ENCODE measurements at regions not wholly inside any gene's neighbourhood (a gene's known extent, or its start where the extent isn't known, plus 50 kb on each side); places are given as distances from the start of the nearest gene placed in this dataset.

DNA sequence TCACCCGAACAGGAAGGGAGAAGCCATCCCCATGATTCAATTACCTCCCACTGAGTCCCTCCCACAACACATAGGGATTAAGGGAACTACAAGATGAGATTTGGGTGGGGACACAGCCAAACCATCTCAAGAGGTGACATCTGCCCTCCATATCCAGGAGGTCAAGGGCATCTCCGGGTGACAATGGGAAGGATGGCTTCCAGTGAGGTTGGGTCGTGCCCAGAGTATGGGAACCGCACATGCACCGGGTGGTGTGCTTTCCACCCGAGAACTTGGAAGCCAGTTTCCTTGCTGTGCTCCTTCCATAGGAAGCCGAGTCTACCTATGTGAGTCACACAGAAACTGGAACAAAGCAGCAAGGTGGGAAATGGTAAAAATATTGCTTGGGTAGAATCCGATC is 216.9 kb upstream of the SALL3 start:
- Histone ChIP-seq H3K9me3 (ENCODE audit: insufficient read depth, low read length) (peaks cover 11% of the 10 kb centered on the region), H3K27me3 (ENCODE audit: low read depth, low read length) (no peaks in the 10 kb centered on the region), H3K79me2 (ENCODE audit: low read length) (no peaks in the 10 kb centered on the region), H3K27ac (ENCODE audit: low read length) (no peak overlapping the region), H3K9ac (ENCODE audit: low read length) (no peak overlapping the region), H3K4me1 (ENCODE audit: low read length) (no peaks in the 10 kb centered on the region), H3K4me2 (ENCODE audit: low read length) (no peak overlapping the region), H4K20me1 (ENCODE audit: insufficient read depth, low read length) (no peaks in the 10 kb centered on the region), H2AFZ (ENCODE audit: low read depth, low read length) (no peak overlapping the region), H3K36me3 (replicated peaks; ENCODE audit: low read depth, low read length) (no peaks in the 10 kb centered on the region), H3K4me3 (ENCODE audit: low read length) (no peak overlapping the region)
- TF ChIP-seq CTCF (IDR thresholded peaks at IDR 0.05; ENCODE audit: low read depth, low read length) (no peak), EZH2phosphoT487 (IDR thresholded peaks at IDR 0.05; ENCODE audit: low read depth) (no peak)

- H3K9me3 ChIP-seq (ENCODE audit: insufficient read depth, low read length): peaks cover 11% of the 10 kb centered on the region
- no peaks in the 10 kb centered on the region for H3K36me3 ChIP-seq (replicated peaks; ENCODE audit: low read depth, low read length)
- H3K27me3 ChIP-seq (ENCODE audit: low read depth, low read length): no peaks in the 10 kb centered on the region
- no peak overlapping the region for H3K4me2 ChIP-seq (ENCODE audit: low read length)
- TF ChIP-seq EZH2phosphoT487 (IDR thresholded peaks at IDR 0.05; ENCODE audit: low read depth): no peak
- no peak for TF ChIP-seq CTCF (IDR thresholded peaks at IDR 0.05; ENCODE audit: low read depth, low read length)
- no peak overlapping the region for H3K9ac ChIP-seq (ENCODE audit: low read length)
- H3K4me1 ChIP-seq (ENCODE audit: low read length): no peaks in the 10 kb centered on the region
- no peak overlapping the region for H3K4me3 ChIP-seq (ENCODE audit: low read length)
- no peak overlapping the region for H3K27ac ChIP-seq (ENCODE audit: low read length)
- no peaks in the 10 kb centered on the region for H3K79me2 ChIP-seq (ENCODE audit: low read length)
- no peak overlapping the region for H2AFZ ChIP-seq (ENCODE audit: low read depth, low read length)
- no peaks in the 10 kb centered on the region for H4K20me1 ChIP-seq (ENCODE audit: insufficient read depth, low read length)
Measured at GRCh38 chr18:78764544-78764943, 215.1 kb upstream of the SALL3 start.

GRCh38 chr18:78765142-78765541 is 214.5 kb upstream of the SALL3 start:
- no peaks in the 10 kb centered on the region for H4K20me1 ChIP-seq (ENCODE audit: insufficient read depth, low read length)
- TF ChIP-seq EZH2phosphoT487 (IDR thresholded peaks at IDR 0.05; ENCODE audit: low read depth) (no peak), CTCF (IDR thresholded peaks at IDR 0.05; ENCODE audit: low read depth, low read length) (no peak)
- no peak overlapping the region for H3K9ac ChIP-seq (ENCODE audit: low read length)
- H3K36me3 ChIP-seq (replicated peaks; ENCODE audit: low read depth, low read length): no peaks in the 10 kb centered on the region
- H3K27me3 ChIP-seq (ENCODE audit: low read depth, low read length): no peaks in the 10 kb centered on the region
- H3K4me1 ChIP-seq (ENCODE audit: low read length): no peaks in the 10 kb centered on the region
- no peak overlapping the region for H3K4me3 ChIP-seq (ENCODE audit: low read length)
- no peak overlapping the region for H2AFZ ChIP-seq (ENCODE audit: low read depth, low read length)
- no peaks in the 10 kb centered on the region for H3K79me2 ChIP-seq (ENCODE audit: low read length)
- no peak overlapping the region for H3K4me2 ChIP-seq (ENCODE audit: low read length)
- peaks cover 11% of the 10 kb centered on the region for H3K9me3 ChIP-seq (ENCODE audit: insufficient read depth, low read length)
- no peak overlapping the region for H3K27ac ChIP-seq (ENCODE audit: low read length)

DNA sequence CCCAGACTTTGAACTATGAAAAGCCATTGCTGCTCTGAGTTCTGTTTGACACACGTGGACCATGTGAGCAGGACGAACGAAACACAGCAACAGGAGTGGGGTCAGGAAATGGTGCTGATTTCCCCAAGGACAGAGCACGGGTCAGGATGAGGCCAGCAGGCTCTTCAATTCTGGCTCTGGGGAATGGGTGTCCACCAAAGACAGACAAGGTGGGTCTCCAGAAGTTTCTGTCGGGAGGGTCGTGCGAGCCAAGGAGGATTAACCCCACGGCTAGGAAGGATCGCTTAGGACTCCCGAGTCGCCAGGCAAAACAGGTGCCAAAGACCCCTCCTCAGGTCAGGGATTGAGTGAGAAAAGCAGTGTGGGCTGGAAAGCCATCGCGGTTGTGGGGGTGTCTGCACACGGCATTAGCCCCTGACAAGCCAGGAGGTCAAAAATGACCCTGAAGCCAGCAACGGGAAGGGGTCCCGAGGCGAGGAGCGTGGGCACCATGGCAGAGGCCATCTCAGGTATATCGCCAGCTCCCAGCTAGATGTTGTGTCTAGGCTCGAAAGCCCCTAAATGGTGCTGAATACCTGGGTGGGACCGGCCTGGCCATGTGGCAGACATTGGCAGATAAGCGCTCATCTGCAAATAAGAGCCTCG is 213.9 kb upstream of the SALL3 start:
- H2AFZ ChIP-seq (ENCODE audit: low read depth, low read length): no peak overlapping the region

More for the DNA sequence above, 213.9 kb upstream of the SALL3 start:
- Histone ChIP-seq H3K79me2 (ENCODE audit: low read length) (no peaks in the 10 kb centered on the region), H3K4me1 (ENCODE audit: low read length) (no peaks in the 10 kb centered on the region), H3K4me2 (ENCODE audit: low read length) (no peak overlapping the region), H3K9me3 (ENCODE audit: insufficient read depth, low read length) (peaks cover 11% of the 10 kb centered on the region), H3K36me3 (replicated peaks; ENCODE audit: low read depth, low read length) (no peaks in the 10 kb centered on the region), H3K27me3 (ENCODE audit: low read depth, low read length) (no peaks in the 10 kb centered on the region), H4K20me1 (ENCODE audit: insufficient read depth, low read length) (no peaks in the 10 kb centered on the region), H3K9ac (ENCODE audit: low read length) (no peak overlapping the region), H3K27ac (ENCODE audit: low read length) (no peak overlapping the region), H3K4me3 (ENCODE audit: low read length) (no peak overlapping the region)
- no peak for TF ChIP-seq CTCF (IDR thresholded peaks at IDR 0.05; ENCODE audit: low read depth, low read length)
